ENCODE measurements at regions not wholly inside any gene's neighbourhood (a gene's known extent, or its start where the extent isn't known, plus 50 kb on each side); places are given as distances from the start of the nearest gene placed in this dataset.
"Not testable (repeated sequence)": the region's sequence is repeated elsewhere in the genome, so short reads cannot be mapped to it uniquely, and the experiment has no call there.

- WGBS, 2 donors = 93 to 94% methylated on average over 2 of the region's 2 CpGs
- DNase-seq (no peak), ATAC-seq (ENCODE audit: insufficient read depth, low FRiP score) (no peak)
- Histone ChIP-seq H3K9ac (ENCODE audit: insufficient read depth in 1 of 2, low read length in 2 of 2) (no peak overlapping the region), H3K27me3 (ENCODE audit: control insufficient read depth in 3 of 3, insufficient read depth in 3 of 3, low read length in 2 of 3) (no peaks in the 10 kb centered on the region), H3K36me3 (ENCODE audit: control insufficient read depth in 4 of 4, insufficient read depth in 4 of 4, low read length in 4 of 4) (no peaks in the 10 kb centered on the region), H3K4me1 (ENCODE audit: control insufficient read depth in 5 of 5, insufficient read depth in 5 of 5, low read length in 5 of 5) (no peaks in the 10 kb centered on the region), H3K4me3 (no peak overlapping the region), H3K9me3 (ENCODE audit: control insufficient read depth in 4 of 4, insufficient read depth in 3 of 4, low read length in 3 of 4) (no peaks in the 10 kb centered on the region), H3K27ac (ENCODE audit: low read depth in 1 of 2, low read length in 1 of 2) (no peak overlapping the region)
- no peak for TF ChIP-seq CTCF (IDR thresholded peaks at IDR 0.05; ENCODE audit: control extremely low read depth, extremely low read depth)
Observed at GRCh38 chr12:43198608-43199007, 353.4 kb downstream of the ADAMTS20 start.

- TF ChIP-seq CTCF (IDR thresholded peaks at IDR 0.05; ENCODE audit: control extremely low read depth, extremely low read depth) = no peak
- H3K36me3 ChIP-seq (ENCODE audit: control insufficient read depth in 4 of 4, insufficient read depth in 4 of 4, low read length in 4 of 4) = no peaks in the 10 kb centered on the region
- DNase-seq = no peak
- ATAC-seq (ENCODE audit: insufficient read depth, low FRiP score) = no peak
- H3K4me1 ChIP-seq (ENCODE audit: control insufficient read depth in 5 of 5, insufficient read depth in 5 of 5, low read length in 5 of 5) = no peaks in the 10 kb centered on the region
- no peak overlapping the region for H3K4me3 ChIP-seq
- no peaks in the 10 kb centered on the region for H3K9me3 ChIP-seq (ENCODE audit: control insufficient read depth in 4 of 4, insufficient read depth in 3 of 4, low read length in 3 of 4)
- H3K27ac ChIP-seq (ENCODE audit: low read depth in 1 of 2, low read length in 1 of 2) = no peak overlapping the region
- WGBS, 2 donors = 87 to 89% methylated on average over 2 of the region's 2 CpGs
- H3K9ac ChIP-seq (ENCODE audit: insufficient read depth in 1 of 2, low read length in 2 of 2) = no peak overlapping the region
- H3K27me3 ChIP-seq (ENCODE audit: control insufficient read depth in 3 of 3, insufficient read depth in 3 of 3, low read length in 2 of 3) = no peaks in the 10 kb centered on the region
Observed at GRCh38 chr12:43196268-43196907, 355.6 kb downstream of the ADAMTS20 start.

DNA sequence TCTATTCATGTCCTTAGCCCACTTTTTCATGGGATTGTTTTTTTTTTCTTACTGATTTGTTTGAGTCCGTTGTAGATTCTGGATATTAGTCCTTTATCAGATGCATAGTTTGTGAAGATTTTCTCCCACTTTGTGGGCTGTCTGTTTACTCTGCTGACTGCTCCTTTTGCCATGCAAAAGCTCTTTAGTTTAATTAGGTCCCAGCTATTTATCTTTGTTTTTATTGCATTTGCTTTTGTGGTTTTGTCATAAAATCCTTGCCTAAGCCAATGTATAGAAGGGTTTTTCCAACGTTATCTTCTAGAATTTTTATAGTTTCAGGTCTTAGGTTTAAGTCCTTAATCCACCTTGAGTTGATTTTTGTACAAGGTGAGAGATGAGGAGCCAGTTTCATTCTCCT is 358.9 kb downstream of the ADAMTS20 start:
- not testable (repeated sequence) for H3K27ac ChIP-seq (ENCODE audit: low read depth in 1 of 2, low read length in 1 of 2); H3K4me3 ChIP-seq; H3K4me1 ChIP-seq (ENCODE audit: control insufficient read depth in 5 of 5, insufficient read depth in 5 of 5, low read length in 5 of 5); H3K27me3 ChIP-seq (ENCODE audit: control insufficient read depth in 3 of 3, insufficient read depth in 3 of 3, low read length in 2 of 3); H3K9me3 ChIP-seq (ENCODE audit: control insufficient read depth in 4 of 4, insufficient read depth in 3 of 4, low read length in 3 of 4); DNase-seq; H3K36me3 ChIP-seq (ENCODE audit: control insufficient read depth in 4 of 4, insufficient read depth in 4 of 4, low read length in 4 of 4); H3K9ac ChIP-seq (ENCODE audit: insufficient read depth in 1 of 2, low read length in 2 of 2); ATAC-seq (ENCODE audit: insufficient read depth, low FRiP score)
- 80 to 91% methylated on average over 2 of the region's 2 CpGs for WGBS, 2 donors

DNA sequence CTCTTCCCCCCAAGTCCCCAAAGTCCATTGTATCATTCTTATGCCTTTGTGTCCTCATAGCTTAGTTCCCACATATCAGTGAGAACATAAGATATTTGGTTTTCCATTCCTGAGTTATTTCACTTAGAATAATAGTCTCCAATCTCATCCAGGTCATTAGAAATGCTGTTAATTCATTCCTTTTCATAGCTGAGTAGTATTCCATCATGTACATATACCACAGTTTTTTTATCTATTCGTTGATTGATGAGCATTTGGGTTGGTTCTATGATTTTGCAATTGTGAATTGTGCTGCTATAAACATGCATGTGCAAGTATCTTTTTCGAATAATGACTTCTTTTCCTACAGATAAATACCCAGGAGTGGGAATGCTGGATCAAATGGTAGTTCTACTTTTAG is 359.6 kb downstream of the ADAMTS20 start:
- not testable (repeated sequence) for ATAC-seq (ENCODE audit: insufficient read depth, low FRiP score); DNase-seq; H3K4me3 ChIP-seq; H3K9me3 ChIP-seq (ENCODE audit: control insufficient read depth in 4 of 4, insufficient read depth in 3 of 4, low read length in 3 of 4); H3K27ac ChIP-seq (ENCODE audit: low read depth in 1 of 2, low read length in 1 of 2); H3K27me3 ChIP-seq (ENCODE audit: control insufficient read depth in 3 of 3, insufficient read depth in 3 of 3, low read length in 2 of 3); H3K4me1 ChIP-seq (ENCODE audit: control insufficient read depth in 5 of 5, insufficient read depth in 5 of 5, low read length in 5 of 5); H3K36me3 ChIP-seq (ENCODE audit: control insufficient read depth in 4 of 4, insufficient read depth in 4 of 4, low read length in 4 of 4); H3K9ac ChIP-seq (ENCODE audit: insufficient read depth in 1 of 2, low read length in 2 of 2)
- WGBS, 2 donors = 90 to 92% methylated on average over 2 of the region's 2 CpGs

Measured in lung (tissue), 11 donors.